ENCODE measurements at regions not wholly inside any gene's neighbourhood (a gene's known extent, or its start where the extent isn't known, plus 50 kb on each side); places are given as distances from the start of the nearest gene placed in this dataset.

DNA sequence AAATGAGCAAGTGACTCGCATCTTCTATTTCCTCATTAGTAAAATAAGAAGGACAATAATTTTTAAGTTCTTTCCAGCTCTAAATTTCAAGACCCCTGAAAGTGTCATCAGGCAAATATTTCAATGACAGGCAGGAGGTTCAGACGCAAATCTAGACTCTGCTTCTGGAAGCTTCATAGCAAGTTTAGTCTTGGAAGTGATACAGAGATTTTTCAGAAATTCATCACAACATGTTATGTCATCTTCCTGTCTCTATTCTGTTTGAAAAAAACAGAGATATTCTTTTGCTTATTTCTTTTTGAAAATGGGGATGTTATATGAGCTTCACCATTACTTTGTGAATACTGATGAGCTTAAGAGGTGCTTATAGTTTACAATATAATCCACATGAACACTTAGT lies 74.0 kb downstream of the C3orf85 start:
- no peak for DNase-seq

DNA sequence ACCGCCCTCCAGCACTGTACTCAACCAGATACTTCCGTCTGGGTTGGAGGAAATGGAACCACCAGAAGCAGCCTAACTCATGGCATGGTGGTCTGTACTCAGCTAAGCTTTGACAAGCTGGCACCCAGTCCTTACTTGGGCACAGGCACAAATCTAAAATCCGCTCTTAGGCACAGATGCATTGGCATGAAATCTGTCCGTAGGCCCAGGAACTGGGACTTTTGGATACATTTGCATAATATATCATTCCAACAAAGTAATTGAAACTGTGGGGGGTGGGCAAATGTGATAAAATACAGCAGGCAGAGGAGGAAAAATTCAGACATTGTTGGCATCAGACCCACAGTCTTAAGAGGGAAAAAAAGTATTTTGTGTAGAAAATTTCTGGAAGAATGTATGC lies 75.4 kb downstream of the C3orf85 start:
- DNase-seq = no peak

- DNase-seq = no peak
Measured at GRCh38 chr3:109213321-109213720, 76.8 kb downstream of the C3orf85 start.

GRCh38 chr3:109224333-109224732 lies 87.8 kb downstream of the C3orf85 start:
- peak; percentile 1 for DNase-seq

- no peak for DNase-seq
Measured at GRCh38 chr3:109225516-109225915, 89.0 kb downstream of the C3orf85 start.

GRCh38 chr3:109228391-109229080 lies 87.8 kb downstream of the DPPA2 start:
- no peak for DNase-seq

DNA sequence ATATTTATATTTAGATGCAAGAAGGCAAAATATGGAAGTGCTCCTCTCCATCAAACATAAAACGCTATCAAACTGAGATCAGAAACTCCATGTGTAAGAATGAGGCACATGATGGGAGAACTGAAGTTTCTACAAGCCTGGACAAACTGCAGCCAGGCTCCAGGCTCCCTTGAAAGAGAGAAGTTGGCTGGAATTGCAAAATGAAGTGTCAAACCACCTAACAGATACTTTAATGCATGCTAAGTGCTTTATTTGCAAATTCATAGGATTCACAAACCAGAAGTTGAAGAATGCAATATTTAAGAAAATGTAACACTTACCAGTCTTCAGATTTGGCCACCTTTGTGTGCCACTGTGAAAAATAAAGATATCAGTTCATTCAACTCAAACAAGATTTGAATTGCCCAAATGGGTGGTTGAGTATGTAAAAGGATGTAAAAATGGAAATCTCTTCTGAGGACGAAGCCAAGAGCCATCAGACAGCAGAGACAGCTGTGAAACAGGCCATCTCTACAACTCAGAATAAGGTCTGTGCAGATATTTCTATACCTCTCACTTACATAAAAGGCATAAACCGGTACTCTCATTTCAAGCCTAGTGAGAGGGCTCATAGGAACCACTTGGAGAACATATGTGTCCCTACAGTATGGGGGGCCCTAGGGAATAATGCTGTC lies 87.0 kb downstream of the DPPA2 start:
- no peak for DNase-seq

- DNase-seq = no peak
Measured at GRCh38 chr3:109234300-109234699, 82.0 kb downstream of the DPPA2 start.

- DNase-seq = no peak
Measured at GRCh38 chr3:109241459-109242186, 74.7 kb downstream of the DPPA2 start.

DNA sequence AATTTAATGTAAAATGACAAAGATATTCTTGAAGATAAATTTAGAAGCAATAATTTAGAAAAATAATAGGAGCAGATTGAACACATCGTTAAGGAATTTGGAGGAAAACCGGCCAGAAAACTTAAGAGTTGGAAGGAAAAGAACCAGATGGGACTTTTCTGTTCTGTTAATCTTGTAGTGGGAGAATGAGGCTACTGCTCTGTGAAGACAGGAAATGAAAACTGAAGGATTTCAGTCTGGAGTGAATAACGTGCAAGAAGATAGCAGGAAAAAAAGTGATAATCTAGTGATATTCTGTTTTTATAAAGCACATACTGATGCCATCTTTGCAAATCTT lies 74.2 kb downstream of the DPPA2 start:
- no peak for DNase-seq

Measured in DMS153 (cell line).